ENCODE measurements at regions not wholly inside any gene's neighbourhood (a gene's known extent, or its start where the extent isn't known, plus 50 kb on each side); places are given as distances from the start of the nearest gene placed in this dataset.

GRCh38 chr2:129469389-129469788, 510.1 kb upstream of the RAB6C start:
- no peaks in the 10 kb centered on the region for H3K9me3 ChIP-seq (ENCODE audit: low read length)
- H3K27ac ChIP-seq (ENCODE audit: extremely low read length, insufficient read depth, low read length), result no peak overlapping the region
- ChIA-PET CTCF (ENCODE audit: low intra/inter-chr PET ratio, low total read pairs) (no interaction called here), POLR2A (no interaction called here)
- DNase-seq (ENCODE audit: low spot score), result no peak
- no peaks in the 10 kb centered on the region for H4K20me1 ChIP-seq (ENCODE audit: insufficient read depth, low read length)
- no peaks in the 10 kb centered on the region for H3K36me3 ChIP-seq (replicated peaks in 1 of 2; ENCODE audit: control insufficient read depth in 1 of 2, insufficient read depth in 2 of 2, low read length in 2 of 2)
- intact Hi-C loops (cut with micrococcal nuclease; ENCODE audit: unreplicated experiment) (no loop called here), in situ Hi-C loops (cut with HindIII; ENCODE audit: extremely low pct_ligation_motif_present, low pct_unique_long_range_greater_than_20kb) (no loop called here)
- no TSS peak for BruUV-seq (replicated peaks)
- peaks cover 0 to 3% of the 10 kb centered on the region in 2 experiments; a peak in 1 of 5 replicates for H3K27me3 ChIP-seq (ENCODE audit: control insufficient read depth in 1 of 2, insufficient read depth in 2 of 2, low read length in 2 of 2)
- no peak for TF ChIP-seq ATF2 (CRISPR knock-in tag; IDR thresholded peaks at IDR 0.05)
- no peak for TF ChIP-seq ZBTB1 (CRISPR knock-in tag; IDR thresholded peaks at IDR 0.05; ENCODE audit: borderline replicate concordance)
- TF ChIP-seq ZNF790 (CRISPR knock-in tag; IDR thresholded peaks at IDR 0.05; ENCODE audit: borderline replicate concordance), result no peak
- TF ChIP-seq MED1 (CRISPR knock-in tag; IDR thresholded peaks at IDR 0.05), result no peak
- no peak for TF ChIP-seq ZC3H4 (CRISPR knock-in tag; IDR thresholded peaks at IDR 0.05; ENCODE audit: borderline replicate concordance)
- TF ChIP-seq CREB3 (CRISPR knock-in tag; IDR thresholded peaks at IDR 0.05), result no peak
- no peak for TF ChIP-seq XRCC5 (optimal IDR thresholded peaks at IDR 0.05; ENCODE audit: low read length)
- no peak for TF ChIP-seq ZNF772 (CRISPR knock-in tag; IDR thresholded peaks at IDR 0.05)
- TF ChIP-seq E2F1 (CRISPR knock-in tag; IDR thresholded peaks at IDR 0.05), result no peak
- TF ChIP-seq ZNF264 (CRISPR knock-in tag; IDR thresholded peaks at IDR 0.05), result no peak
- no peak for TF ChIP-seq ZNF614 (CRISPR knock-in tag; IDR thresholded peaks at IDR 0.05; ENCODE audit: borderline replicate concordance)
- no peak for TF ChIP-seq DMAP1 (CRISPR knock-in tag; IDR thresholded peaks at IDR 0.05)
- TF ChIP-seq USF2 (IDR thresholded peaks at IDR 0.05; ENCODE audit: low read depth, low read length), result no peak
- no peak for TF ChIP-seq USF2 (CRISPR knock-in tag; IDR thresholded peaks at IDR 0.05; ENCODE audit: borderline replicate concordance)
- no peak for TF ChIP-seq ZIK1 (CRISPR knock-in tag; IDR thresholded peaks at IDR 0.05; ENCODE audit: borderline replicate concordance, low read depth)
- no peak for TF ChIP-seq NKX3-1 (CRISPR knock-in tag; IDR thresholded peaks at IDR 0.05)
- TF ChIP-seq ZNF891 (CRISPR knock-in tag; IDR thresholded peaks at IDR 0.05), result no peak
- no peak for TF ChIP-seq FOXA1 (IDR thresholded peaks at IDR 0.05)
- TF ChIP-seq FOXA1 (CRISPR knock-in tag; IDR thresholded peaks at IDR 0.05), result no peak
- no peaks in the 10 kb centered on the region for H3K4me1 ChIP-seq (ENCODE audit: insufficient read depth, low read length)
- no peak for ATAC-seq
- no peak overlapping the region for H3K4me3 ChIP-seq (replicated peaks in 1 of 3; ENCODE audit: insufficient read depth in 1 of 3, low read depth in 2 of 3, low read length in 3 of 3)
- H3K9ac ChIP-seq (ENCODE audit: insufficient read depth, low read depth, low read length), result no peak overlapping the region
- H3K79me2 ChIP-seq (ENCODE audit: insufficient read depth, low read length), result no peaks in the 10 kb centered on the region
- no peak overlapping the region for H2AFZ ChIP-seq (ENCODE audit: low read length)
- 3% methylated on average over 5 of the region's 5 CpGs for WGBS (ENCODE audit: low lambda C conversion rate)
- no peak for FAIRE-seq
- H3K4me2 ChIP-seq (ENCODE audit: low read depth, low read length), result no peak overlapping the region
